Stimulated activated CD8-positive, alpha-beta memory T cell treated with anti-CD3 and anti-CD28 coated beads, Interleukin-7, amount 100 ng/mL, for 24 hours (primary cell): ENCODE measurements at regions not wholly inside any gene's neighbourhood (a gene's known extent, or its start where the extent isn't known, plus 50 kb on each side); places are given as distances from the start of the nearest gene placed in this dataset.
"Not testable (repeated sequence)": the region's sequence is repeated elsewhere in the genome, so short reads cannot be mapped to it uniquely, and the experiment has no call there.

ENCODE experiments used
- DNase-seq: peaks from one replicate; pipeline ENCODE4 v3.0.0-alpha.2; 2020; ENCODE audit warnings: low read depth

GRCh38 chr18:39302481-39302880 is 1736.9 kb upstream of the CELF4 start:
- no peak for DNase-seq

- no peak for DNase-seq
These were observed 1733.6 kb upstream of the CELF4 start for GRCh38 chr18:39299152-39299551.

GRCh38 chr18:39297225-39297624 is 1731.6 kb upstream of the CELF4 start:
- DNase-seq = no peak

DNA sequence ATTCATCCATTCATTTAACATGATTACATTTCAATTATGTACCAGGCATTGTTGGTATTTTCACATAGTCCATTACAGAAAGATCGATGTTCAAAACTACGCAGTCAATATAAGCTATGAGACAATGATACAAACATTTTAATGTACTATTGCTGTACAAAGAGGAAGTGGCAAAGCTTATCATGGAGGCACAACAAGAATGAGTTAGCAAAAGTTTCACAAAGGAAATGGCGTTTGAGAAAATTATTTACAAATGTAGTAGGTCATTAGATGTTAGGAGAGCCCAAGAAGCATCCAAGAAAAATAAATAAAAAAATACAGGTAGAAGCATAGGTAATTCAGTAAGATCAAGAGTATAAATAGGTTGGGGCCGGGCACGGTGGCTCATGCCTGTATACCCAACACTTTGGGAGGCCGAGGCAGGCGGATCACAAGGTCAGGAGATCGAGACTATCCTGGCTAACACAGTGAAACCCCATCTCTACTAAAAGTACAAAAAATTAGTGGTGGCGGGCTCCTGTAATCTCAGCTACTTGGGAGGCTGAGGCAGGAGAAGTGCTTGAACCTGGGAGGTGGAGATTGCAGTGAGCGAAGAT is 1730.8 kb upstream of the CELF4 start:
- no peak for DNase-seq

GRCh38 chr18:39276764-39277163 is 1711.2 kb upstream of the CELF4 start:
- no peak for DNase-seq

DNA sequence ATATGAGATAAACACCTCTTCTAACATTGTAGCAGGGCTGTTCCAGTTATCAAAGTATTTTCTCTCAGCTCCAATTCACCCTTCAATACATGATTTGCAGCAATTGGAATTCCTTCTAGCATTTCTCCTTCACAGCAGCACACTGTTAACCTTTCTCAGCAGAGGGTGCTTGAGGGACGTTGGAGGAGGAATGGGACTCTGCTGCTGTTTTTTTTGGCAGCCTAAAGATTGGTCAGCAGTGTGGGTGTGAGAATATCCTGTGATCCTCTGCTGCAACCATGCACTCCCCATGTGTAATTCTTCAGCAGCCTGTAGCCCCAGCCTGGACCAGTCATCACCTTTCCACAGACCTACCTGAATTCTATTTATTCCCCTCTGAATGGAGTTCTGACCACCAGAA is 1708.9 kb upstream of the CELF4 start:
- no peak for DNase-seq

DNA sequence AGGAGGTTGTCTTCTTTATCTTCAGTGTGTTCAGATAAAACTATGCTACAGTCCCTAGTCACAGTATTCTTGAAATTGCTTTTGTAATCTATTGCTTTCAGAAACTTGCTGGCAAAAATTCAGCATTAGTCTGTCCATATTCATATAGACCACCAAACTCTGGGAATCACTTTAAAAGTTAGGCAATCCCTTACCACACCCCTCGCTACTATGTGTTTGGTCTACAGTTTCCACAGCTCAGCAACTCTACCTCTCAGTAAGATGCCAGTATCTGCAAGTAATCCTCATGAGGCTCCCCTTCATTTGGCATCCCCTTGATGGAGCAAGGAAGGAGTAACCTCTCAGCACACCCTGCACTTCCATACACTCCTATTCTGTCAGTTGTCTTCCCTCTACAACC is 1706.6 kb upstream of the CELF4 start:
- no peak for DNase-seq

DNA sequence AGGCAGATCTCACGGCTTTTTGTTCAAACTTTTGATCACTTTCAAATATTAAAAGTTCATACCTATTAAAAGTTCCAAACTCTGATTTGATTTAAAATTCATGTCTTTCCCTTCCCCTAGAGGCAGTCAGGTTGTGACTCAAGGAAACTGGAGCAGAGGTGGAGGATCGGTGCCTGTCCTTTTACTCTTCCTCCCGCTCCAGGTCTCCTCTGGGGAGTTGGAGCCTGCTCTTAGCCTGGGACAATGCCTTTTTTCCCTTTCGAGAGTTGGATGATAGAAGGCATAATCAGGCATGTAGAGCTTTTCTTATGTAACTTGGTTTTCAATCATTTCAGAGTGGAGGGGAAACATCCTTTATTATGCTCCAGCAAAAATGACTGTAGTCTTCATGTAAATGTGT is 1706.1 kb upstream of the CELF4 start:
- DNase-seq = no peak

GRCh38 chr18:39260565-39260964 is 1695.0 kb upstream of the CELF4 start:
- DNase-seq = no peak

GRCh38 chr18:39259736-39260135 is 1694.1 kb upstream of the CELF4 start:
- no peak for DNase-seq

DNA sequence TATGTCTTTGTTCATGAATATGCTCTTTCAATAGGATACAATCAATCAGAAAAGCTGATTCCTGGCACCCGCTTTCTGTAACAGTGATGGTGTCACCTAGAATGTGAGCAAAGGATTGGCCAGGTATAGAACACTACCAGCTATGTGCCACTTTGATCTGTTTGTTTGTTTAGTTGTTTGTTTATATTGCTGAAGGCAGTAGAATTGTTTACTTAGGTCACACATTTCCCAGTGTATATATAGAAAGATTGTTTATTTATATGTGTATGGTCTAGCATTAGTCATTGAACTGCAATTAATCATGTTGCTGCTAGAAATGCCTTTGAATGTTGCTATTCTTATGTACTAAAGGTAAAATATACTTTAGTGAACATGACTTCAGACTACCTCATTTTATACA is 1678.6 kb upstream of the CELF4 start:
- no peak for DNase-seq

GRCh38 chr18:39241534-39241933 is 1675.9 kb upstream of the CELF4 start:
- DNase-seq = no peak

DNA sequence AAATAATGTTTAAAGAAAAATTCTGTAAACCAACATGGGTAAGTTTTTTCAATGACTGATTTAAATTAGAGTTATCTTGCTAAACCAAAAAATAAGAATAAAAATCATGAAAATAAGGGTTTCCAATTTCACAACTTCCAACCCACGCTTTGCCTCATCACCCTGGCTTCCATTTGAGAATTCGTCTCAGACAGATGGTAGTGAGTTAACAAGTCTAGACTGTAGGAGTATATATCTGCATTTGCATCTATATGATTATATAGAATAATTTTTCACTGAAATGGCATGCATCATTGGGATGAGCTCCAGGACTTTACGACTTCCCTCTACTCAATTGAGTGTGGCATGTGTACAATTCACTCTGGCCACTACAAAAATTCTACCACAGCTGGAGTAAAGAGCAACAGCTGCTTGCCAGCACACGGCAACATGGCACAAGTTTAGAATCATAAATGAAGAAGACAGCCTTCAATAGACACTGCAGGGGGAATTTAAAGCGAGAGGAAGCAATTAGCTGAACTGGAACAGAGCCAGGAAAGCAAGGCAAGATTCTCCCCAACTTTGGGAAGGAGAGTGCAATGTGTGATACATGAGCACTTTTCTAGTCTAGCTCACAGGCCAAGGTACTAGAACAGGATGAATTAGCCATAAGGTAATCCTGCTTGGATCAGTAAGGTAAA is 1673.5 kb upstream of the CELF4 start:
- DNase-seq = no peak

- no peak for DNase-seq
These were observed 1669.6 kb upstream of the CELF4 start for GRCh38 chr18:39235118-39235719.

DNA sequence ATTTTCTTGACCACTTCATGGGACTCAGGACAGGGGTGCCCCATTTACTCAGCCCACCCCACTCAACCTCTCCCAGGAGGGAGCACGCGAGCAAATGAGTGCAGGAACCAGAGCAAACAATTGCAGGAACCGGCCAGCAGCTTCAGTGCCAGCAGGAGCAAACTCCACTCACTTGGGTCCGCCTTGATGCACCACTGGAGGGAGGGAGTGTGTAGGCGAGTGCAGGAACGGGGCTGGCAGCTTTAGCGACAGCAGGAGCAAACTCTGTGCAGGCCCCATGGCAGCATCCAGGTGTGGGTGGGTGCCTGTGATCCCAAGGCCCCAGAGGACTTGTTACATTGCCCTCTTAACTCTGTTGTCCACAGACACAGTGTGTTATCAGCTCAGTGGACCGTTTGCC is 1667.3 kb upstream of the CELF4 start:
- DNase-seq = no peak

GRCh38 chr18:39232490-39232889 is 1666.9 kb upstream of the CELF4 start:
- no peak for DNase-seq

DNA sequence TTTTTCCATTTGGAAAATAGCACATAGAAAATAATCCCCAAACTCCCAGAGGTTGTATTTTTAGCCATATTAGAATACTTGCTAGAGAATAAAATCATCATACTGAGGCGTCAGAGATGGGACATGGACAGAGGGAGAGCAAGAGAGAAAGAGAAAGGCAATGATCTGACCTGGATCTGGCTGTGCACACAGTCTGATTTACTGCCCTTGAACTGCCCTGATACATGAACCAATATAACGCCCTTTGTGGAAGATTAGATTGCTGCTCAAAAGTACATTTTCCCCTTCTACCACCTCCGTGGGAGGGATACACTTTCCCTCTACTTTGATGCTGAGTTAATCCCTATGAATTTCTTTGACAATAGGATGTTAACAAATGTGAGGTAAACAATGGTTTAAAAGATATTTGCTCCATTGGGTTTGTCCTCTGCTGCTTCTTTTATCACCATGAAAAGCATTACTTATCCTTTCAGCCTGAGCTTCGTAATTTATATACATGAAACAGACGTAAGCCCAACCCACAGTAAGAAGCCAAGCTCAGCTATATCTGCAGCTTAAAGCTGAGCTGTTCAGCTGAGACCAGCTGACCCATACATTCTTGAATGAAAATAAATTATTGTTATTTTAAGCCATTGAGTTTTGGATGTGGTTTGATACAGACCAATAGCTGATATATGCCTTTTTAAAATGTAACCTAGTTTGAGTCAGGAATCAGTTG is 1664.6 kb upstream of the CELF4 start:
- DNase-seq = no peak

- DNase-seq = not testable (repeated sequence)
These were observed 1662.2 kb upstream of the CELF4 start for GRCh38 chr18:39227769-39228168.

- DNase-seq = no peak
These were observed 1659.8 kb upstream of the CELF4 start for GRCh38 chr18:39225373-39225772.

DNA sequence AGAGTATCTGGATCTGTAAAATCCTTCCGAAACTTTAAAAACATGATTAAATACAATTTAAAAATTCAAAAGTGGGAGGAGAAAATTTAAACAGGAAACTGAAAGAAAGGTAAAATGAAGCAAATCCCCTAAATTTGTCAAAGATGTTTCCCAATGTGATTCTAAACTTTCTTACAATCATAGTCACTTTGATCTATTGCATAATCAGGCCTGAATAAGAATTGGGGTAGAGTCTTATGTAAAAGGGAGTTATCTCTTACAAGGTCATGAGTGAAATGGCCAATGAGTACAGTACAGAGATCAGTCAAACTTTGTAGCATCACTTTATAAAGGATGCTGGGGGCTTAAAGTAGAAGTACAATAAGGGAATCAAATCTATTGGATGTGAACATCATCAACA is 1657.7 kb upstream of the CELF4 start:
- no peak for DNase-seq

DNA sequence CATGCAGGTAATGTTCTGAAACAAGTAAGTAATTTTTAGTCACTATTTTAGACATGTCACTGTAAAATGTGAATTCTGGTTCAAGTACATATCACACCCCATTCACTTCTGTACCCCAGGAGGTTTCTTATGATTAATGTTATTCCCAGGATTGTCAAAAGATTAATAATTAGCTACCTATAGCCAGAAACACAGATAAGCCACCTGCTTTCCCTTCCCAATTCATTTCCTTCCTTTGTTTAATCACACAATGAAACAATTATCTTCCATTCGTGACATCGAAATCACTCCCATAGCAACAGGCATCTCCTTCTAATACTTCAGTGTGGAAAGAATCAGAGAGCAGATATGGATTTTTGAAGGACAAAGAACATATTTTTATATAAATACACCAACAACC is 1650.3 kb upstream of the CELF4 start:
- DNase-seq = no peak

GRCh38 chr18:39211461-39211860 is 1645.9 kb upstream of the CELF4 start:
- no peak for DNase-seq

- DNase-seq = no peak
These were observed 1643.6 kb upstream of the CELF4 start for GRCh38 chr18:39209173-39209572.
